ENCODE measurements at regions not wholly inside any gene's neighbourhood (a gene's known extent, or its start where the extent isn't known, plus 50 kb on each side); places are given as distances from the start of the nearest gene placed in this dataset.

- no peak for TF ChIP-seq CTCF (IDR thresholded peaks at IDR 0.05; ENCODE audit: unreplicated experiment)
- DNase-seq (ENCODE audit: low spot score, unreplicated experiment) = no peak
- Mint-ChIP-seq H3K27me3 (no peaks in the 10 kb centered on the region), H3K36me3 (ENCODE audit: insufficient read depth) (no peaks in the 10 kb centered on the region), H3K27ac (no peak overlapping the region), H3K4me3 (ENCODE audit: low read depth) (no peak overlapping the region), H3K4me1 (ENCODE audit: low read depth) (peaks cover 3% of the 10 kb centered on the region), H3K9me3 (ENCODE audit: low read depth) (no peaks in the 10 kb centered on the region)
Measured at GRCh38 chr5:167286891-167287290, 1004.6 kb upstream of the WWC1 start.

DNA sequence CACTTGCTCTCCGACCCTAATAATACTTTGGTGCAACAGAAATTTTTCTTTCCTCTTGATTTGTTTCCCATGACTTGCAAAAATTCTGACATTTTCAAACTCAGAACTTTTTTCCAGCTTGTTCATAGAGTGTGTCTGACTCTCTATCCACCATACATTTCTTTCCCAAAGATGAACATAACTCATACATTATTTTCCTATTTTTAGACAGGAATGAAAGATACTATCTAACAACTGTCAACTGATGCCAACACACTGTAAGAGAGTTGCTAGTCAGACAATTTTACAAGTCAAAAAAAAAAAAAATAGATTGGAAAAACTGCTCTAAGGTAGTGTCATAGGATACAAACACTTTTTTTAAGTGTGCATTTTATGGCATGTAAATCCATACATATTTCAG lies 1001.0 kb upstream of the WWC1 start:
- Mint-ChIP-seq H3K36me3 (ENCODE audit: insufficient read depth) (no peaks in the 10 kb centered on the region), H3K27ac (no peak overlapping the region), H3K27me3 (no peaks in the 10 kb centered on the region), H3K9me3 (ENCODE audit: low read depth) (peaks cover 8% of the 10 kb centered on the region), H3K4me1 (ENCODE audit: low read depth) (peaks cover 15% of the 10 kb centered on the region), H3K4me3 (ENCODE audit: low read depth) (no peak overlapping the region)
- no peak for DNase-seq (ENCODE audit: low spot score, unreplicated experiment)
- TF ChIP-seq CTCF (IDR thresholded peaks at IDR 0.05; ENCODE audit: unreplicated experiment) = no peak

- Mint-ChIP-seq H3K9me3 (ENCODE audit: low read depth) (peaks cover 8% of the 10 kb centered on the region), H3K4me1 (ENCODE audit: low read depth) (peaks cover 17% of the 10 kb centered on the region), H3K27me3 (peaks cover 11% of the 10 kb centered on the region), H3K36me3 (ENCODE audit: insufficient read depth) (no peaks in the 10 kb centered on the region), H3K4me3 (ENCODE audit: low read depth) (no peak overlapping the region), H3K27ac (no peak overlapping the region)
- TF ChIP-seq CTCF (IDR thresholded peaks at IDR 0.05; ENCODE audit: unreplicated experiment) = no peak
- no peak for DNase-seq (ENCODE audit: low spot score, unreplicated experiment)
Measured at GRCh38 chr5:167294882-167295680, 996.4 kb upstream of the WWC1 start.

GRCh38 chr5:167295681-167296005 lies 995.8 kb upstream of the WWC1 start:
- Mint-ChIP-seq H3K4me1 (ENCODE audit: low read depth) (peaks cover 17% of the 10 kb centered on the region), H3K4me3 (ENCODE audit: low read depth) (no peak overlapping the region), H3K9me3 (ENCODE audit: low read depth) (peaks cover 8% of the 10 kb centered on the region), H3K27me3 (peaks cover 16% of the 10 kb centered on the region), H3K27ac (no peak overlapping the region), H3K36me3 (ENCODE audit: insufficient read depth) (no peaks in the 10 kb centered on the region)
- TF ChIP-seq CTCF (IDR thresholded peaks at IDR 0.05; ENCODE audit: unreplicated experiment) = no peak
- DNase-seq (ENCODE audit: low spot score, unreplicated experiment) = no peak

GRCh38 chr5:167296066-167296465 lies 995.4 kb upstream of the WWC1 start:
- TF ChIP-seq CTCF (IDR thresholded peaks at IDR 0.05; ENCODE audit: unreplicated experiment) = no peak
- Mint-ChIP-seq H3K4me1 (ENCODE audit: low read depth) (peaks cover 17% of the 10 kb centered on the region), H3K36me3 (ENCODE audit: insufficient read depth) (no peaks in the 10 kb centered on the region), H3K27ac (no peak overlapping the region), H3K9me3 (ENCODE audit: low read depth) (peaks cover 8% of the 10 kb centered on the region), H3K4me3 (ENCODE audit: low read depth) (no peak overlapping the region), H3K27me3 (peaks cover 21% of the 10 kb centered on the region)
- no peak for DNase-seq (ENCODE audit: low spot score, unreplicated experiment)
